ENCODE measurements at regions not wholly inside any gene's neighbourhood (a gene's known extent, or its start where the extent isn't known, plus 50 kb on each side); places are given as distances from the start of the nearest gene placed in this dataset.

GRCh38 chr3:29212789-29213433 lies 68.0 kb upstream of the RBMS3 start:
- TF ChIP-seq CTCF (conservative IDR thresholded peaks at IDR 0.05; ENCODE audit: low read length) (no peak), EZH2phosphoT487 (IDR thresholded peaks at IDR 0.05; ENCODE audit: borderline replicate concordance, low read depth, low read length) (no peak)

Measured in OCI-LY7 (cell line).